Hematopoietic multipotent progenitor cell treated with erythropoietin and hydrocortisone succinate and interleukin-3 and kit ligand, for 8 days (in vitro differentiated cells): ENCODE measurements at regions not wholly inside any gene's neighbourhood (a gene's known extent, or its start where the extent isn't known, plus 50 kb on each side); places are given as distances from the start of the nearest gene placed in this dataset.
"Not testable (repeated sequence)": the region's sequence is repeated elsewhere in the genome, so short reads cannot be mapped to it uniquely, and the experiment has no call there.

Source experiments
- DNase-seq: peaks from one replicate; pipeline ENCODE4 v3.0.0-alpha.2; 2015

- DNase-seq: no peak
Measured at GRCh38 chr2:9708683-9709538, 78.1 kb upstream of the YWHAQ start.

- no peak for DNase-seq
Measured at GRCh38 chr2:9709539-9710285, 78.9 kb upstream of the YWHAQ start.

- no peak for DNase-seq
Measured at GRCh38 chr2:9710311-9710710, 79.5 kb upstream of the YWHAQ start.

GRCh38 chr2:9712263-9712662 lies 81.5 kb upstream of the YWHAQ start:
- no peak for DNase-seq

- peak; percentile 84 for DNase-seq
Measured at GRCh38 chr2:9714630-9715214, 83.9 kb upstream of the YWHAQ start.

GRCh38 chr2:9715238-9715637 lies 84.4 kb upstream of the YWHAQ start:
- DNase-seq: no peak

- no peak for DNase-seq
Measured at GRCh38 chr2:9717886-9718451, 87.2 kb upstream of the YWHAQ start.

GRCh38 chr2:9720352-9721093 lies 89.7 kb upstream of the YWHAQ start:
- DNase-seq: no peak

GRCh38 chr2:9721344-9721743 lies 90.5 kb upstream of the YWHAQ start:
- no peak for DNase-seq

- DNase-seq: no peak
Measured at GRCh38 chr2:9722451-9722850, 91.7 kb upstream of the YWHAQ start.

GRCh38 chr2:9724565-9724964 lies 93.8 kb upstream of the YWHAQ start:
- no peak for DNase-seq

- DNase-seq: no peak
Measured at GRCh38 chr2:9725106-9725505, 94.3 kb upstream of the YWHAQ start.

- not testable (repeated sequence) for DNase-seq
Measured at GRCh38 chr2:9726016-9726415, 95.2 kb upstream of the YWHAQ start.

- DNase-seq: not testable (repeated sequence)
Measured at GRCh38 chr2:9730523-9730922, 99.7 kb upstream of the YWHAQ start.

GRCh38 chr2:9732824-9733223 lies 102.0 kb upstream of the YWHAQ start:
- DNase-seq: no peak

- DNase-seq: no peak
Measured at GRCh38 chr2:9734308-9734707, 103.5 kb upstream of the YWHAQ start.

GRCh38 chr2:9735335-9735734 lies 104.5 kb upstream of the YWHAQ start:
- DNase-seq: no peak

- DNase-seq: no peak
Measured at GRCh38 chr2:9736021-9736420, 105.2 kb upstream of the YWHAQ start.

- peak; percentile 47 for DNase-seq
Measured at GRCh38 chr2:9737053-9737875, 106.0 kb upstream of the TAF1B start.

- DNase-seq: no peak
Measured at GRCh38 chr2:9738062-9738461, 105.2 kb upstream of the TAF1B start.

- peak; percentile 3 for DNase-seq
Measured at GRCh38 chr2:9738535-9739496, 104.5 kb upstream of the TAF1B start.
